ENCODE measurements at regions not wholly inside any gene's neighbourhood (a gene's known extent, or its start where the extent isn't known, plus 50 kb on each side); places are given as distances from the start of the nearest gene placed in this dataset.
"Not testable (repeated sequence)": the region's sequence is repeated elsewhere in the genome, so short reads cannot be mapped to it uniquely, and the experiment has no call there.

- DNase-seq: no peak
Observed at GRCh38 chr13:57784633-57785032, 153.1 kb downstream of the PCDH17 start.

- DNase-seq: no peak
Observed at GRCh38 chr13:57787058-57787791, 155.7 kb downstream of the PCDH17 start.

DNA sequence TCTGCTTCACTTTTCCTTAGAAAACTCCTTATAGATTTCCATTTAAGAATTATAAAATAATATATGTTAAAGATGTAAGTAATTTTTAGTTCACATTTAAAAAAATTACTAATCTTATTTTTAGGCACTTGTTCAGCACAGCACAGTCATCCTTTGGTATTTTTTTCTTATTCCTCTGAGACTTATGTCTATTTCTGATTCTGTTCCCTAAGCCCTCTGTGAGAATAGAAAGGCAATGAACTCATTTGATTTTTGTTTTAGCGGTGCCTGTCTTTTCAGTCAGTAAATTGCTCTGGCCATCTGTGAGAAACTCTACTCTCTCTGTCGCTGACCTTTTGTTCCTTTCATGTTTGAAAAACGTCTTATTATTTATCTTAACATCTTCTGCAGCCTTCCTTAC lies 168.1 kb downstream of the PCDH17 start:
- no peak for DNase-seq

GRCh38 chr13:57813651-57814050 lies 182.1 kb downstream of the PCDH17 start:
- no peak for DNase-seq

GRCh38 chr13:57815600-57815999 lies 184.1 kb downstream of the PCDH17 start:
- no peak for DNase-seq

DNA sequence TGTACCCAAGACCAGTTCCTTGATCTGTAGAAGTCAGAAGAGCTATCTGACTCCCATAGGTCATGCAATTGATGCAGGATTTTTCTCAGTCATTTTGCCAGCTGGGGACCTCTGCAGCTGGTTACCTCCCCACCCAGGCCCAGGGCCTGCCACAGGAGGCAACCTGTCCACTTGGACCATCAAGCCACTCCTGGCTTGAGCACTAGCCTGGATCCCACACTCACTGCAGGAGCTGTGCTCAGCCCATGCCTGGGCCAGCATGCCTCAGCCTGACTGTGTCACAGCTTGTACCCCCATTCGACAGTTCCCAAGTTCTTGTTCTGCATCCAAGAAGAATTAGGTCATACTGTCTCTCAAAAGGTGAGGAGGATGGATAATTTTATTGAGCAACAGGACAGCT lies 189.4 kb downstream of the PCDH17 start:
- no peak for DNase-seq

GRCh38 chr13:57823704-57824103 lies 192.2 kb downstream of the PCDH17 start:
- no peak for DNase-seq

- no peak for DNase-seq
Observed at GRCh38 chr13:57824121-57824520, 192.6 kb downstream of the PCDH17 start.

DNA sequence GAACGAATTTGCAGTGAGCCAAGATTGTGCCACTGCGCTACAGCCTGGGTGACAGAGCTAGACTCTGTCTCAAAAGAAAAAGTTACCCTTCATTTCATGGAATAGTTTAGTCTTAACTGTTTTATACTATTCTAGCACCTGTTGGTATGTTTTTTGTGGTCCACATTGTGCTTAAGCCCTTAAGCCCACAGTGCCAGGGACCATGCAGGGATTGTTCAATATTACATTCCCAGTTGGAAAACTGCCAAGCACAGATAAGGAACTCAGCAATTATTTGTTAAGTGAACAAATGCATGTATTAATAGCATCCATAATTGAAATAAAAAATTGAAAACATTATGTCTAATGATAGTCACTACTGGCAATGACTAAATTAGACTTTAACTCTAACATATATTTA lies 193.5 kb downstream of the PCDH17 start:
- no peak for DNase-seq

GRCh38 chr13:57829496-57829895 lies 198.0 kb downstream of the PCDH17 start:
- DNase-seq: no peak

DNA sequence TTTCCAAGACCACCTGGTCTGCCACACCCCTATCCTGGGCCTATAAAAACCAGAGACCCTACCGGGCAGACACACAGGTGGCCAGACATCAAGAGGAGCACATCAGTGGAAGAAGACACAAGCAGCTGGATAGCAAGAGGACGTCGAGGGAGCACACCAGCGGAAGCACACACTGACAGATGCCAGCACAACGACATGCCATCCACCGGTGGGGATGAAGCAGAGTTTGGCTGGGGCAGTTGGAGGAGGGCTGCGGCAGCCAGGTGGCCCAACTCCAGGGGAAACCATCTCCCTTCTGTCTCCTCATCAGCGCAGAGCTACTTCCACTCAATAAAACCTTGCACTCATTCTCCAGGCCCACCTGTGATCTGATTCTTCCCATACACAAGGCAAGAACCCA lies 200.6 kb downstream of the PCDH17 start:
- DNase-seq: no peak

DNA sequence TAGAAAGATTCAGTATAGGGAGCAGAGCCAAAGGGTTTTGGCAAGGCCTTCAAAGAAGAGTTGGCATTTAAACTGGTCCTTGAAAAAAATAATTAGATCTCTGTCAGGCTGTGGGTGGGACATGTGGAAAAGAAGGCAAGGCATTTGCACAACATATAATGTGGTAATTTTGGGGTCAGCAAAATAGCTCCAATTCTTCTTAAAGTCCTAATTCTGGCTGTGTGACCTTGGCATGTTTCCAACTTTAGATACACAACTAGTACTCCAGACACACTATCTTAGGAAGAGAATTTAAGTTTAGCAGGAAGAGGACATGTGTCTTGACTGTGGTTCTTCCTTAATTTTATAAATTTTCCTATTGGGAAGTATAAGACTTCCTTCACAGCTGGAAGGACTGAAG lies 206.3 kb downstream of the PCDH17 start:
- DNase-seq: no peak

DNA sequence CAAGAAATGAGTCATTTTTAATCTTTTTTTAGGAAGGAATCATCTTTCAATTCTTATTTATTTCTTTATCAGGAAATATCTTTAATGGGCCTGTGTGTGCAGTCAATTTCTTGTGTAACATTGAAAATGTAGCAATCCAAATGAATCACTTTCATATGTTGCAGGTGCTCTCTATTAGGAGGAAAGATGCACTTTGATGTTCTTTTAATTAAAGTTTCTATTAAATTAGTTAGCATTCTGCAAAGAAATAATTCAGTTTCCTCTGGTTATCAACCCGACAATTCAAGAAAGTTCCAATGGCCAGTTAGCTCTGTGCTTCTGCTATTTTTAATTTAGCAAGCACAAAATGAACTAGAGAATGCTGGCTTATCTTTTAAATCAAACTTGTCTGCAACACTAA lies 212.0 kb downstream of the PCDH17 start:
- DNase-seq: no peak

DNA sequence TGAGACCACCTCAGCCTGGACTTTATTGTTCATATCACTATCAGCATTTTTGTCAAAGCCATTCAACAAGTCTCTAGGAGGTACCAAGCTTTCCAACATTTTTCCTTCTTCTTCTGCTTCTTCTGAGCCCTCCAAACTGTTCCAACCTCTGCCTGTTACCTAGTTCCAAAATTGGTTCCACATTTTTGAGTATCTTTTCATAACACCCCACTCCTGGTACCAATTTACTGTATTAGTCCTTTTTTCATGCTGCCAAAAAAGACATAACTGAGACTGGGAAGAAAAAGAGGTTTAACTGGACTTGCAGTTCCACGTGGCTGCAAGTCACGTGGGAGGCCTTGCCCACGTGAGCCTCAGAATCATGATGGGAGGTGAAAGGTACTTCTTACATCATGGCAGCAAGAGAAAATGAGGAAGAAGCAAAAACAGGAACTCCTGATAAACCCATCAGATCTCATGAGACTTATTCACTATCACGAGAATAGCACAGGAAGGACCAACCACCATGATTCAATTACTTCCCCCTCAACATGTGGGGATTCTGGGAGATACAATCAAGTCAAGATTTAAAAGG lies 215.1 kb downstream of the PCDH17 start:
- no peak for DNase-seq

DNA sequence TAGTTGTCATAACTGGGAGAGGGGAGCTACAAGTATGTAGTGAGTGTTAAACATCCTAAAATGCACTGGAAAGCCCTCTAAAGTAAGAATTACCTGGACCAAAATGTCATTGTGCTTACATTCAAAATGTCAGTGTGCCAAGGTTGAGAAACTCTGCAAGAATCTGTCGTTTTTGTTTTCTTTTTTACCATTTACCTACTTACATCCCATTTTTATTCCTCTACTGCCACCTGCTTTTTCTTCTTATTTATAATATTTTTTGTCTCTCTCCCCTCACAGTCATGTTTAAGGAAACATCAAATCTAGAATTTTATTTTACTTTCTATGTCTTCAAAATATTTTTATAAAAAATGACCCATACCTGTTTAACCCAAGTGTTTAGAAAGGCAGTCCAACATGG lies 226.4 kb downstream of the PCDH17 start:
- DNase-seq: no peak

DNA sequence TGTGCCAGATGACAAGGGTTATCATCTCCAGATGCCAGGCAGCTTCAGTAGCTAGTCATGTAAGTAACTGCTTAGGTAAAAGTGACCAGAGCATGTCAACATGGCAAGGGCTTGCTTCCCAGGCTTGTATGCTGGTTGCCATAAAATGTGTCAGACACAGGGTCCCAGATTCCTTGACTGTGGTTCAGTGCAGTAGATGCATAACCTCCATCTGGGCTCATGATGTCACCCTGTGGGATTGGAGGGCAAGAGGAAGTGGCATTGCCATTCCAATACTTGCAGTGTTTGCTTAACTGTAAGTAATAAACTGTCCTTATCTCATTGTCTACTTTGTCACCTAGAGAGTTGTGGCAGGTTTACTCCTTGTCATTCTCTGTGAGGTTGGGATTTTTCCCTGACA lies 226.8 kb downstream of the PCDH17 start:
- DNase-seq: no peak

- DNase-seq: no peak
Observed at GRCh38 chr13:57862879-57863278, 231.3 kb downstream of the PCDH17 start.

GRCh38 chr13:57865600-57866294 lies 234.2 kb downstream of the PCDH17 start:
- no peak for DNase-seq

DNA sequence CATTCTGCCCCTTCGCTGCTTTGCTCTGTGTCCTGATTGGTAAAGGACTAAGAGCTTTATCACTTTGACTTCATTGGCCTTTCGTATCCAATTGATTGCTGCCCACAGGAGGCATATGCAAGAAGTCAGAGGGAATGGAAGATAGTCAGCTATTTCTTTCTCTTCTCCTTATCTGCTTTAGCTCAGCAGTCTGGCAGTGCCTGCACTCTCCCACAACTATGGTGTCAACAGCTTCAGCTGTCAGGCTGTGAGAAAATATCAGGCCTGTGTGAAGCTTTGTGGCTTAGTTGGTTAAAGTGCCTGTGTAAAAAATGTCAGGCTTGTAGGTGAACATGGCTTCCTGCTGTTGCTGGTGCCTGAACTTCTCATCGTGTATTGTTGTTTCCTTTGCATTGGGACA lies 243.0 kb downstream of the PCDH17 start:
- DNase-seq: no peak

DNA sequence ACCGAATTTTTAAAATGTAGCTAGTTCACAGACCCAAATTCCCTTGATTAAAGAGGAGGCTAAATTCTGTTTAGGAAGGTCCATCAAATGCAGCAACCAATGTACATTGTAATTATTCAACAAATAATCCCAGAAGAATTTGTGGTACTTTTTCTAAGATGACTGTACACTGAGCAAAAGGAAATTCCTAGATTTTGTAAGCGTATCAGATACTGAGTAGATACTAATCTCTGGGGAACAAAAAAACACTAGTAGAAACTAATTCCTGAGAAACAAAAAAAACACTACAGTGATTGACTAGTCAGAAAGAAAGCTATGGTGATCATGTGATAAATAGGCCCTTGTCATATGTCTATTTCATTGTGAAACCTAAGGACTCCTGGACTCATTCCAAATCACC lies 246.1 kb downstream of the PCDH17 start:
- DNase-seq: no peak

DNA sequence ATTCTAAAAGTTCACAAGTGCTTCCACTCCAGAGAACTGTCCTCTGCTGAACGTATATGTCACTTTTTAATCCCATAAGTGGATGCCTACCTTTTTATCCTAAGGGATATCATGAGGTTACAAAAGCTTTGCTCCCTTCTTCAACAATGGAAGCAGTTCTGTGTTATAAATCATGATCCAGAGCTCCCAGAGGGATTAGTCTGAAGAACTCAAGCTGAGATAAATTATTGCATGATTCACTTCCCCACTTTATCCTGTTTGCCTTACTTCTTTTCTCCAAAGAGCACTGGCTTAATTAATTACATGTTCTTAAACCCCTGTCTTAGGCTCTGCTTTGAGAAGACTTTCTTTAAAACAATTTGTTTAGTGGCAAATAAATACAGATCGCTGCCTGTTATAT lies 246.7 kb downstream of the PCDH17 start:
- no peak for DNase-seq

- no peak for DNase-seq
Observed at GRCh38 chr13:57897225-57897624, 265.7 kb downstream of the PCDH17 start.

GRCh38 chr13:57899096-57899495 lies 267.6 kb downstream of the PCDH17 start:
- no peak for DNase-seq

DNA sequence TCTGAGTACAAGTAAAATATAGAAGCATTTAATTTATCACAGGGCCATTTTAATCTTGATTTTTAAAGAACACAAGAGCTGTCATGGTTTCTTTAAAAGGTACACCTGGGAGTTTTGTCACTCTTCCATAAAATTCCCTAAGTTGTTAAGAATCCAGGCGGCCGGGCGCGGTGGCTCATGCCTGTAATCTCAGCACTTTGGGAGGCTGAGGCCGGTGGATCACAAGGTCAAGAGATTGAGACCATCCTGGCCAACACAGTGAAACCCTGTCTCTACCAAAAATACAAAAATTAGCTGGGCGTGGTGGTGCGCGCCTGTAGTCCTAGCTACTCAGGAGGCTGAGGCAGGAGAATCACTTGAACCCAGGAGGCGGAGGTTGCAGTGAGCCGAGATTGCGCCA lies 278.3 kb downstream of the PCDH17 start:
- DNase-seq: not testable (repeated sequence)

Measured in CD4-positive, alpha-beta T cell treated with Interleukin-17A for 4 hours (primary cell).